HepG2 (cell line): ENCODE measurements at regions not wholly inside any gene's neighbourhood (a gene's known extent, or its start where the extent isn't known, plus 50 kb on each side); places are given as distances from the start of the nearest gene placed in this dataset.
A peak's percentile ranks its signal among the peaks of the same experiment; 100 is the strongest.

ENCODE experiments used
- ARID4A ChIP-seq: sonication (generic); formaldehyde crosslinking; IDR thresholded peaks from 2 replicates; pipeline ENCODE4 v1.5.0; 2020; ENCODE audit warnings: mild to moderate bottlenecking, missing genetic modification reagents, borderline replicate concordance
- ARID5B ChIP-seq: IDR thresholded peaks from 2 replicates; pipeline ENCODE4 v1.4.0; 2020; ENCODE audit warnings: mild to moderate bottlenecking, missing genetic modification reagents
- ASH2L ChIP-seq: fragments of 300-600, 200-600 bp; sonication (generic); IDR thresholded peaks from 2 replicates; pipeline ENCODE4 v1.7.0; 2017; ENCODE audit warnings: low read depth, mild to moderate bottlenecking, moderate library complexity, mixed read lengths, low read length; ENCODE audit not compliant: insufficient read length
- DPF2 ChIP-seq: sonication (generic); formaldehyde crosslinking; IDR thresholded peaks from 2 replicates; pipeline ENCODE4 v1.4.0; 2020; ENCODE audit warnings: mild to moderate bottlenecking, low read depth, missing genetic modification reagents, borderline replicate concordance
- FOXA1 ChIP-seq, 2 experiments: fragments of 450-650 bp in 1 of 2; sonication (generic) in 1 of 2; formaldehyde crosslinking in 1 of 2; IDR thresholded peaks; 2 replicates each; pipeline versions ENCODE4 v1.4.0 to v1.6.1; 2016 to 2020; ENCODE audit warnings: missing genetic modification reagents in 1 of 2
- NR2F2 ChIP-seq: IDR thresholded peaks from 2 replicates; pipeline ENCODE4 v1.6.1; 2012; ENCODE audit warnings: low read depth, inconsistent platforms, borderline replicate concordance
- RAD21 ChIP-seq: fragments of 450-650 bp; formaldehyde crosslinking; IDR thresholded peaks from 2 replicates; pipeline ENCODE4 v1.5.0; 2020; ENCODE audit warnings: mild to moderate bottlenecking
- RFX5 ChIP-seq: IDR thresholded peaks from 2 replicates; pipeline ENCODE4 v1.6.1; 2011; ENCODE audit warnings: low read depth, low read length, improper control_type of control experiment
- USF2 ChIP-seq, 2 experiments: sonication (generic) in 1 of 2; formaldehyde crosslinking in 1 of 2; IDR thresholded peaks; 2 replicates each; pipeline versions ENCODE4 v1.5.1 to v1.6.1; 2011 to 2020; ENCODE audit warnings: borderline replicate concordance in 1 of 2, low read depth in 1 of 2, low read length in 1 of 2, mild to moderate bottlenecking in 1 of 2, missing genetic modification reagents in 1 of 2, moderate library complexity in 1 of 2
- ZBTB34 ChIP-seq: sonication (generic); formaldehyde crosslinking; IDR thresholded peaks from 2 replicates; pipeline ENCODE4 v1.8.0; 2022; ENCODE audit warnings: mild to moderate bottlenecking, missing genetic modification reagents
- ZMYM4 ChIP-seq: sonication (generic); formaldehyde crosslinking; IDR thresholded peaks from 2 replicates; pipeline ENCODE4 v1.8.1; 2023; ENCODE audit warnings: mild to moderate bottlenecking, missing genetic modification reagents
- ZNF282 ChIP-seq: fragments of 450-650 bp; IDR thresholded peaks from 2 replicates; pipeline ENCODE4 v1.6.1; 2018; ENCODE audit not compliant: partially characterized antibody
- ZNF512B ChIP-seq: sonication (generic); formaldehyde crosslinking; IDR thresholded peaks from 2 replicates; pipeline ENCODE4 v1.5.1; 2020; ENCODE audit warnings: missing genetic modification reagents, mild to moderate bottlenecking, borderline replicate concordance
- ZNF644 ChIP-seq: IDR thresholded peaks from 2 replicates; pipeline ENCODE4 v1.6.1; 2016; ENCODE audit warnings: low read depth

GRCh38 chr3:72187131-72187530 is 402.2 kb upstream of the PROK2 start (continued):
- peak; percentile 41; the same call in 1 of the 2 replicates for TF ChIP-seq ARID5B
- TF ChIP-seq RAD21, result 0 out of 2 replicates have a peak, but pooled peaks have one; percentile 17
- TF ChIP-seq DPF2 (CRISPR knock-in tag), result no peak
- no peak for TF ChIP-seq USF2 (IDR thresholded peaks at IDR 0.05; ENCODE audit: low read depth, low read length)
- TF ChIP-seq USF2 (CRISPR knock-in tag; IDR thresholded peaks at IDR 0.05; ENCODE audit: borderline replicate concordance), result no peak
- no peak for TF ChIP-seq NR2F2
- no peak for TF ChIP-seq FOXA1 (IDR thresholded peaks at IDR 0.05)
- 0 out of 2 replicates have a peak, but pooled peaks have one; percentile 18 for TF ChIP-seq FOXA1 (CRISPR knock-in tag; IDR thresholded peaks at IDR 0.05)
- TF ChIP-seq ZBTB34 (CRISPR knock-in tag), result no peak
- TF ChIP-seq RFX5, result no peak
- peak; percentile 30; the same call in 1 of the 2 replicates for TF ChIP-seq ZNF644
- TF ChIP-seq ZMYM4 (CRISPR knock-in tag), result 0 out of 2 replicates have a peak, but pooled peaks have one; percentile 28
- no peak for TF ChIP-seq ZNF282
- no peak for TF ChIP-seq ASH2L
- no peak for TF ChIP-seq ZNF512B (CRISPR knock-in tag)
- 0 out of 2 replicates have a peak, but pooled peaks have one; percentile 21 for TF ChIP-seq ARID4A
